NCI-H2081 treated with DMSO at 0.1 percent for 48 hours (cell line): ENCODE measurements at regions not wholly inside any gene's neighbourhood (a gene's known extent, or its start where the extent isn't known, plus 50 kb on each side); places are given as distances from the start of the nearest gene placed in this dataset.
A peak's percentile ranks its signal among the peaks of the same experiment; 100 is the strongest.
"Not testable (repeated sequence)": the region's sequence is repeated elsewhere in the genome, so short reads cannot be mapped to it uniquely, and the experiment has no call there.

Experiments
- DNase-seq: peaks from one replicate; lab custom pipeline; 2025; lab: John Stamatoyannopoulos, UW

- no peak for DNase-seq
These were observed 140.2 kb downstream of the ENC1 start for GRCh38 chr5:74500110-74500917.

DNA sequence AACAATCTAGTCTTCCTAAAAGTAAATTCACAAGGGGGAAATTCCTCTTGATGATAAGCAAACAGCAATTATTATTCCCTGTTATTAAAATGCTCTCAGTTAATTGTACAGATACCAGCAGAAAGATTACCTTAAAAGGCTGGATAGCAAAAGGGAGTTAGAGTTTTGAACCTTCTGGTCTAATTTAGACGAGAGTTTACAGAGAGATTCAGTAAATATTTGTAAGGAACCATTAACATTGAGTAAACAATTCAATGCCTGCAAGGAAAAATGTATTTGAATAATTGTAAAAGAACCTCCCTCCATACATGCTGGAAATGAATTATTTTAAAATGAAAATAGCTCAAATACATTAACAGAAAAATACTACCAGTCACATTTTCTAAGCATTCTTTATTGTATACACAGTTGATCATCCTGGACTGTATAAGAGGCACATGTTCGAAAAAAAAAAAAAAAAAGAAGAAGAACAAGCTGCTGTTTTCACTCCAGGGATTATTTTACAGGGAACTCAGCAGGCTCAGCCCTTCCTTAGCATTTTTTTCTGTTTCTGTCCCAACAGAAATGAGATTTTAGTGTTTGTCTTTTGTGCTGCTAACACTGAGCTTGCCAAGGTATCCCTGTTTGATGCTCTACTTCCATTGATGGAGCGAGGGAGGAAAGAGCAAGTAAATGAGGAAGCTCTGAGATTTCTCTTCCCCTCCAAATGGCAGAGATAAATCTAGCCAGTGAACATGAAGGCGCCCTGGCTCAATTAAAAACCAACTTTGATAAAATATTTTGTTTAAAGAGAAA is 141.1 kb downstream of the ENC1 start:
- DNase-seq = peak; percentile 31

- no peak for DNase-seq
These were observed 142.8 kb downstream of the ENC1 start for GRCh38 chr5:74497706-74498105.

GRCh38 chr5:74493411-74493810 is 147.1 kb downstream of the ENC1 start:
- DNase-seq = no peak

- DNase-seq = no peak
These were observed 148.3 kb downstream of the ENC1 start for GRCh38 chr5:74492230-74492629.

- DNase-seq = no peak
These were observed 148.9 kb downstream of the ENC1 start for GRCh38 chr5:74491586-74491985.

GRCh38 chr5:74490814-74491213 is 149.7 kb downstream of the ENC1 start:
- DNase-seq = no peak

DNA sequence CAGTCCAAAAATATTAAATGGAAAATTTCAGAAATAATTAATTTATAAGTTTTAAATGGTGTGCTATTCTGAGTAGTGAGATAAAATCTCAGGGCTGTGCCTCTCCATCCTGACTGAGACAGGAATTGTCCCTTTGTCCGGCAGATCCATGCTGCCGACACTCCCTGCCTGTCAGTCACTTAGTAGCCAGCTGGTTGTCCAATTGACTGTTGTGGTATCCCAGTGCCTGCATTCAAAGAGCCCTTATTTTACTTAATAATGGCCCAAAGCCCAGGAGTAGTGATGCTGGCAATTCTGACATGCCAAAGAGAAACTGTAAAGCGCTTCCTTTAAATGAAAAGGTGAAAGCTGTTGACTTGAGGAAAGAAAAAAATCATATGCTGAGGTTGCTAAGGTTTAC is 157.5 kb downstream of the ENC1 start:
- DNase-seq = no peak

DNA sequence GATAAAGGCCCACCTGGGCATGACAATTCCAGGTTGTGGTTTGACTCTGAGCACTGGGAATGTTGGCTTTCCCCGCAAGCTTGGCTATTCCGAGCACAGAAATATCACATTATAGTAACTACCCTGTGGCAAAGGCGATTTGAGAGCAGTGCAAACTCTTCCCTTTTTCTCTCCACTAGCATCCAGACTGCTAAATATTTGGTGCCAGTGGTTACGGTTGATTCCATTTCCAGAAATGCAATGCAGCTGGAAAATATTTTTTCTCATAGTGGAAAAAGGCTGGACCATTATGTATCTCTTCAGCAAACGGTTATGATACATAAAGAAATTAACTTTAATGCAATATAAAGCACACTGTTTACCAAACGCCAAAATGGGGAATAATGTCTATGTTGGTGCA is 158.0 kb downstream of the ENC1 start:
- no peak for DNase-seq

- not testable (repeated sequence) for DNase-seq
These were observed 159.2 kb downstream of the ENC1 start for GRCh38 chr5:74481357-74481756.

GRCh38 chr5:74480201-74480600 is 160.3 kb downstream of the ENC1 start:
- no peak for DNase-seq

GRCh38 chr5:74478328-74478727 is 162.2 kb downstream of the ENC1 start:
- DNase-seq = no peak

DNA sequence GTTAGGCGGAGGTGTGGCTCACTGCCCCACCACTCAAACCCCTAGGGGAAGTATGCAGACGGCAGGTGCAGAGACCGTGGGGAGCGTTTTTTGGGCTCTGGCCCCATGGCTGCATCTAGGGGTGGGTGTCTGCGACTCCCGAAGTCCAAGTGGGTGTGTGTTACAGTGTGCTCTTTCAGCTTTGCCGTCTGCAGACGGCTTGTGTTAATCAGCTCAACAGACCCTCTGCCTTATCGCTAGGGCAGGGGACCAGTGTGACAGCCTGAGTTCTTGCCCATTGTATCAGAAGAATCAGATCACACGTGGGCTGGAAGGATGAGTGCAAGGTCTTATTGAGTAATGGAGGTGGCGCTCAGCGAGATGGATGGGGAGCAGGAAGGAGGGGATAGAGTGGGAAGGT is 162.8 kb downstream of the ENC1 start:
- DNase-seq = no peak

- no peak for DNase-seq
These were observed 163.6 kb downstream of the ENC1 start for GRCh38 chr5:74476819-74477453.

GRCh38 chr5:74476046-74476818 is 164.3 kb downstream of the ENC1 start:
- DNase-seq = no peak

DNA sequence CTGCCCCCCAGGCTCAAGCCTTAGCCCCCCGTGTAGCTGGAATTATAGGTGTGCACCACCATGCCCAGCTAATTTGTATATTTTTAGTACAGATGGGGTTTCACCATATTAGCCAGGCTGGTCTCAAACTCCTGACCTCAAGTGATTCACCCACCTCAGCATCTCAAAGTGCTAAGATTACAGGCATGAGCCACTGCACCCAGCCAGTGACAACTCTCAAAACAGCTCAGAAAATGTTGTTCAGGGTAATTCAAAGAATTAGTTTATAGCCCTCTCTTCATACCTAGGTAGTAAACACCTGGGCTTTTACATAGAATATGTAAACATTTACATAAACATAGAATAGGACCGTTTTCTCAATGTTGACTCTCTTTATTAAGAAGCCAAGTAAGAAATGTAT is 168.7 kb downstream of the ENC1 start:
- DNase-seq = no peak

GRCh38 chr5:74469234-74469994 is 171.1 kb downstream of the ENC1 start:
- DNase-seq = no peak

- no peak for DNase-seq
These were observed 172.1 kb downstream of the ENC1 start for GRCh38 chr5:74468421-74468820.

- no peak for DNase-seq
These were observed 174.8 kb downstream of the ENC1 start for GRCh38 chr5:74465724-74466123.

- DNase-seq = no peak
These were observed 175.9 kb downstream of the ENC1 start for GRCh38 chr5:74464512-74465209.

- DNase-seq = no peak
These were observed 178.2 kb downstream of the ENC1 start for GRCh38 chr5:74462356-74462755.
